ENCODE measurements at regions not wholly inside any gene's neighbourhood (a gene's known extent, or its start where the extent isn't known, plus 50 kb on each side); places are given as distances from the start of the nearest gene placed in this dataset.
A peak's percentile ranks its signal among the peaks of the same experiment; 100 is the strongest.

DNA sequence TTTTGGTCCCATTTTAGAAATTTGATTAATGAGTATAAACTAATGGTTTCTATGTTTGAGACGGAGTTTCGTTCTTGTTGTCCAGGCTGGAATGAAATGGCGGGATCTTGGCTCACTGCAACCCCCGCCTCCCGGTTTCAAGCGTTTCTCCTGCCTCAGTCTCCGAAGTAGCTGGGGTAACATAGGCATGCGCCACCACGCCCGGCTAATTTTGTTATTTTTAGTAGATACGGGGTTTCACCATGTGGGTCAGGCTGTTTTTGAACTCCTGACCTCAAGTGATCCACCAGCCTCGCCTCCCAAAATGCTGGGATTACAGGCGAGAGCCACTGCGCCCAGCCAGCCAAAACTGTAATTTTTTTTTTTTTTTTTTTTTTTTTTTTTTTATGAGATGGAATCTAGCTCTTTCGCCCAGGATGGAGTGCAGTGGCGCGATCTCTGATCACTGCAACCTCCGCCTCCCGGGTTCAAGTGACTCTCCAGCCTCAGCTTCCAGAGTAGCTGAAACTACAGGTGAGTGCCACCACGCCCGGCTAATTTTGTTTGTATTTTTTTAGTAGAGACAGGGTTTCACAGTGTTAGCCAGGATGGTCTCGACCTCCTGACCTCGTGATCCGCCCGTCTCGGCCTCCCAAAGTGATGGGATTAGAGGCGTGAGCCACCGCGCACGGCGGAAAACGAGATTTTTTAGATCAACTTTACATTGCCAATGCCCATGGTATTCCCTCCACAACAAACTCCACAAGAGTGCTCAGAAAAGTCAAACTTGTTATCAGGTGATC is 127.8 kb downstream of the HFE start:
- Histone ChIP-seq H3K4me3 (peak overlapping the region; percentile 48 to 61), H3K4me1 (peaks cover 0 to 22% of the 10 kb centered on the region in 2 donors), H3K36me3 (no peaks in the 10 kb centered on the region), H3K27me3 (no peaks in the 10 kb centered on the region), H3K27ac (peak overlapping the region; percentile 93 to 95), H3K9me3 (no peaks in the 10 kb centered on the region)
- TF ChIP-seq, protein P1, sequence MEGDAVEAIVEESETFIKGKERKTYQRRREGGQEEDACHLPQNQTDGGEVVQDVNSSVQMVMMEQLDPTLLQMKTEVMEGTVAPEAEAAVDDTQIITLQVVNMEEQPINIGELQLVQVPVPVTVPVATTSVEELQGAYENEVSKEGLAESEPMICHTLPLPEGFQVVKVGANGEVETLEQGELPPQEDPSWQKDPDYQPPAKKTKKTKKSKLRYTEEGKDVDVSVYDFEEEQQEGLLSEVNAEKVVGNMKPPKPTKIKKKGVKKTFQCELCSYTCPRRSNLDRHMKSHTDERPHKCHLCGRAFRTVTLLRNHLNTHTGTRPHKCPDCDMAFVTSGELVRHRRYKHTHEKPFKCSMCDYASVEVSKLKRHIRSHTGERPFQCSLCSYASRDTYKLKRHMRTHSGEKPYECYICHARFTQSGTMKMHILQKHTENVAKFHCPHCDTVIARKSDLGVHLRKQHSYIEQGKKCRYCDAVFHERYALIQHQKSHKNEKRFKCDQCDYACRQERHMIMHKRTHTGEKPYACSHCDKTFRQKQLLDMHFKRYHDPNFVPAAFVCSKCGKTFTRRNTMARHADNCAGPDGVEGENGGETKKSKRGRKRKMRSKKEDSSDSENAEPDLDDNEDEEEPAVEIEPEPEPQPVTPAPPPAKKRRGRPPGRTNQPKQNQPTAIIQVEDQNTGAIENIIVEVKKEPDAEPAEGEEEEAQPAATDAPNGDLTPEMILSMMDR (IDR thresholded peaks at IDR 0.05) = no peak
- DNase-seq (ENCODE audit: low spot score) = no peak

DNA sequence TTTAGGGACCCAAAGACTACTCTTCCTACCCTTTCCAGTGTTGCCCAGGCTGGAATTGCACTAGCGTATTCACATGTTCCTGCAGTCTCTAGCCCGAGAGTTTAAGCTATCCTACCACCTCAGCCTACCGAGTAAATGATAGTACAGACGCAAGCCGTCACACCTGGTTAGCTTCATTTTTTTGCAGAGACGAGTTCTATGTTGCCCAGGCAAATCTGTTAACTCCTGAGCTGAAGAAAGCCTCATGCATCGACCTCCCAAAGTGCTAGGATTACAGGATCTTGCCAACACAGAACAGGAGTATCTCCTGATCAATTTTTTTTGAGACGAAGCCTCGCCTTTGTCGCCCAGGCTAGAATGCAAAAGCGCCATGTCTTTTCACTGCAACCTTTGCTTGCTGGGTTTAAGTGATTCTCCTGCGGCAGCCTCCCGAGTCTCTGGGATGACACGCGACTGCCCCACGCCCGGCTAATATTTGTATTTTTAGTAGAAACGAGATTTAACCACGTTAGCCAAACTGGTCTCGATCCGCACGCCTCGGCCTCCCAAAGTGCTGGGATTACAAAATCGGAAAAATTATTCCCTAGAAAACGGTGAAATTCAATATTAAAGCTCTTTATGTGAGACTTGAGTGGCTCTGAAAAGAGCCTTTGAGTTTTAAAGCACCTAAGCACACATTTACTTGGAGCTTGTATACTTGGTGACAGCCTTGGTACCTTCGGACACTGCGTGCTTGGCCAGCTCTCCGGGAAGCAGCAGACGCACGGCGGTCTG is 128.5 kb downstream of the HFE start:
- H3K9me3 ChIP-seq = no peaks in the 10 kb centered on the region
- H3K27me3 ChIP-seq = no peaks in the 10 kb centered on the region
- no peak for DNase-seq (ENCODE audit: low spot score)
- H3K27ac ChIP-seq = peak overlapping the region; percentile 93 to 95
- peaks cover 0 to 22% of the 10 kb centered on the region in 2 donors for H3K4me1 ChIP-seq
- no peaks in the 10 kb centered on the region for H3K36me3 ChIP-seq
- TF ChIP-seq, protein P1 (IDR thresholded peaks at IDR 0.05) = no peak
- H3K4me3 ChIP-seq = peak overlapping the region; percentile 48 to 61

DNA sequence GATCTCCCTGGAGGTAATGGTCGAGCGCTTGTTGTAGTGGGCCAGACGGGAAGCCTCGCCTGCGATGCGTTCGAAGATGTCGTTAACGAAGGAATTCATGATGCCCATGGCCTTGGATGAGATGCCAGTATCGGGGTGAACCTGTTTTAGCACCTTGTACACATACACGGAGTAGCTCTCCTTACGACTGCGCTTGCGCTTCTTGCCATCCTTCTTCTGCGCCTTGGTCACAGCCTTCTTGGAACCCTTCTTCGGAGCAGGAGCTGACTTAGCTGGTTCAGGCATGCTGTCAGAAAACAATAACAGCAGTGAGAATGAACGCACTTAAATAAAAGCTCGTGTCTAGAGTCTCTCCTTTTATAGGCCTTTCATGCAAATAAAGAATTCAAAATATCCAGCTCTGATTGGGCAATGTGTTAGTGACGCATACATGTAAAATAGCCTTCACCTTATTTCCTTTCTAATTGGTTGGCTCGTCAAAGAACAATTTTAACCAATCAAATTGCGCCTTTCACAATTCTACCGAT is 129.2 kb downstream of the HFE start:
- DNase-seq (ENCODE audit: low spot score) = peak; percentile 87
- TF ChIP-seq, protein P1 (IDR thresholded peaks at IDR 0.05) = no peak
- H3K4me3 ChIP-seq = peak overlapping the region; percentile 48 to 61
- peak overlapping the region; percentile 93 to 95 for H3K27ac ChIP-seq
- peaks cover 0 to 22% of the 10 kb centered on the region in 2 donors for H3K4me1 ChIP-seq
- no peaks in the 10 kb centered on the region for H3K9me3 ChIP-seq
- H3K27me3 ChIP-seq = no peaks in the 10 kb centered on the region
- H3K36me3 ChIP-seq = no peaks in the 10 kb centered on the region

DNA sequence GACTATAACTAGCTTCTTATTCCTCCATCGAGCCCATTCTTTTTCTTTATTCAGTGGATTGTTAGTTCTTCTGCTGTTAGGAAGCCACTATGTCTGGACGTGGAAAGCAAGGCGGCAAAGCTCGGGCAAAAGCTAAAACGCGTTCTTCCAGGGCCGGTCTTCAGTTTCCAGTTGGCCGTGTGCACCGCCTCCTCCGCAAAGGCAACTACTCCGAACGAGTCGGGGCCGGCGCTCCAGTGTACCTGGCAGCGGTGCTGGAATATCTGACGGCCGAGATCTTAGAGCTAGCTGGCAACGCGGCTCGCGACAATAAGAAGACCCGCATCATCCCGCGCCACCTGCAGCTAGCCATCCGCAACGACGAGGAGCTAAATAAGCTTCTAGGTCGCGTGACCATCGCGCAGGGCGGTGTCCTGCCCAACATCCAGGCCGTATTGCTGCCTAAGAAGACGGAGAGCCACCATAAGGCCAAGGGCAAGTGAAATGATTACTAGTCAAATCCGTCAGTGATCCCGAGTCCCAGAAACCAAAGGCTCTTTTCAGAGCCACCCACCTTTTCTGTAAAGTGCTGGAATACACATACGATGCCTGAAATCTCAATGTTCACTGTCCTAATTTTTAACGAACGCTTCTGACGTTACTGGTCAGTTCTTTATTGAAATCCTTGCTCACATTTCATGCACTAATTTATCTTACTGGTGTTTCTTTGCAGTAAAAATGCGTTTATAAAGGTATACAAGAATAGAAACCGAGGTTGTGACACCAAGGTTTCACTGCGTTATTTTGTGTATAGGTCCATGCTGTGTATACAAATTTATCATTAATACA is 129.9 kb downstream of the HFE start:
- Histone ChIP-seq H3K4me1 (peaks cover 0 to 22% of the 10 kb centered on the region in 2 donors), H3K9me3 (no peaks in the 10 kb centered on the region), H3K36me3 (no peaks in the 10 kb centered on the region), H3K27me3 (no peaks in the 10 kb centered on the region), H3K27ac (peak overlapping the region; percentile 93 to 95), H3K4me3 (peak overlapping the region; percentile 48 to 61)
- peak; percentile 94 for DNase-seq (ENCODE audit: low spot score)
- TF ChIP-seq, protein P1 (IDR thresholded peaks at IDR 0.05) = peak in 1 of 2 donors; percentile 60

DNA sequence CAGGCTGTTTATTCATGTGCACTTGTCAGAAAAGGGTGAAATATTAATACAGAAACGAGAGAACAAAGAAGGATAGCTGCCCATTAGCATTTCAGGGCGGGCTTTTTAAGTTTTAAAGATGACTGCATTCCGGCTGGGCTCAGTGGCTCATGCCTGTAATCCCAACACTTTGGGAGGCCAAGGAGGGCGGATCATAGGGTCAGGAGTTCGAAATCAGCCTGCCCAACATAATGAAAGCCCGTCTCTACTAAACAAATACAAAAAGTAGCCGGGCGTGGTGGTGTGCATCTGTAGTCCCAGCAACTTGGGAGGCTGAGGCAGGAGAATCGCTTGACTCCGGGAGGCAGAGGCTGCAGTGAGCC is 130.5 kb downstream of the HFE start:
- H3K4me1 ChIP-seq = peaks cover 0 to 22% of the 10 kb centered on the region in 2 donors
- H3K27me3 ChIP-seq = no peaks in the 10 kb centered on the region
- no peaks in the 10 kb centered on the region for H3K36me3 ChIP-seq
- no peak for DNase-seq (ENCODE audit: low spot score)
- H3K4me3 ChIP-seq = peak overlapping the region; percentile 48 to 61
- no peaks in the 10 kb centered on the region for H3K9me3 ChIP-seq
- peak overlapping the region; percentile 93 to 95 for H3K27ac ChIP-seq
- TF ChIP-seq, protein P1 (IDR thresholded peaks at IDR 0.05) = no peak

All from right atrium auricular region (tissue), 2 donors.